Neural crest cell (in vitro differentiated cells): ENCODE measurements at regions not wholly inside any gene's neighbourhood (a gene's known extent, or its start where the extent isn't known, plus 50 kb on each side); places are given as distances from the start of the nearest gene placed in this dataset.
"Not testable (repeated sequence)": the region's sequence is repeated elsewhere in the genome, so short reads cannot be mapped to it uniquely, and the experiment has no call there.

Experiments
- DNase-seq: peaks from one replicate; pipeline ENCODE4 v3.0.0; 2021; ENCODE audit warnings: low read depth, mixed read lengths, low spot score
- H3K27ac Mint-ChIP-seq: one replicate; pipeline ENCODE4 v1.8.0; 2021; ENCODE audit warnings: mild to moderate bottlenecking, mixed read lengths; ENCODE audit not compliant: unreplicated experiment
- H3K27me3 Mint-ChIP-seq: 2 replicates; pipeline ENCODE4 v1.8.0; 2021; ENCODE audit warnings: low read depth, mild to moderate bottlenecking, mixed read lengths
- H3K36me3 Mint-ChIP-seq: 2 replicates; pipeline ENCODE4 v1.8.0; 2021; ENCODE audit warnings: low read depth, mild to moderate bottlenecking, mixed read lengths
- H3K4me1 Mint-ChIP-seq: 2 replicates; pipeline ENCODE4 v1.8.0; 2021; ENCODE audit warnings: mixed read lengths
- H3K4me3 Mint-ChIP-seq: one replicate; pipeline ENCODE4 v1.8.0; 2021; ENCODE audit warnings: mild to moderate bottlenecking, mixed read lengths
- H3K9me3 Mint-ChIP-seq: 2 replicates; pipeline ENCODE4 v1.8.0; 2021; ENCODE audit warnings: mixed read lengths
- TF ChIP-seq, protein P1 (sequence below): fragments of 200-600 bp; sonication (generic); conservative IDR thresholded peaks from 2 replicates; pipeline ENCODE4 v1.5.0; 2021; ENCODE audit warnings: antibody characterized with exemption, mild to moderate bottlenecking

DNA sequence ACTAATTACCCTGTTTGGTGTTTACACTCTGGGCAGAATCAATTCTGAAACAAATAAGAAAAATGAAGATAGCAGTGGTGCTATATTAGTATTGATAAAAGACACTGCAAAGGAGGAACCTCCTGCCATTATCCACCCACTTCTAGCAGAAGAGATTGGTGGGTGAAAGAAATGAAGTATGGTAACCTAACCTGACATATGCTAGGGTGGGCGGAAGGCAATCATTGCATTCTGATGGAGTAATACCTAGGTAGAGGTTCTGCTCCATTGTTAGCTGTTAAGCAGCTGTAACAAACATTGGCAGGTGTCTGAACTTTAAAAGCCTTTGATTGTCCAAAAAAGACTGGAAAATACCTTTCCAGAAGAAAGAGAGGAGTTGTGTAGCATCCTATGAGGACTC, 95.9 kb downstream of the OTUD1 start:
- H3K4me3 Mint-ChIP-seq = no peak overlapping the region
- H3K27ac Mint-ChIP-seq = no peak overlapping the region
- no peaks in the 10 kb centered on the region for H3K36me3 Mint-ChIP-seq
- peaks cover 2% of the 10 kb centered on the region for H3K9me3 Mint-ChIP-seq
- no peak for DNase-seq
- TF ChIP-seq, protein P1, sequence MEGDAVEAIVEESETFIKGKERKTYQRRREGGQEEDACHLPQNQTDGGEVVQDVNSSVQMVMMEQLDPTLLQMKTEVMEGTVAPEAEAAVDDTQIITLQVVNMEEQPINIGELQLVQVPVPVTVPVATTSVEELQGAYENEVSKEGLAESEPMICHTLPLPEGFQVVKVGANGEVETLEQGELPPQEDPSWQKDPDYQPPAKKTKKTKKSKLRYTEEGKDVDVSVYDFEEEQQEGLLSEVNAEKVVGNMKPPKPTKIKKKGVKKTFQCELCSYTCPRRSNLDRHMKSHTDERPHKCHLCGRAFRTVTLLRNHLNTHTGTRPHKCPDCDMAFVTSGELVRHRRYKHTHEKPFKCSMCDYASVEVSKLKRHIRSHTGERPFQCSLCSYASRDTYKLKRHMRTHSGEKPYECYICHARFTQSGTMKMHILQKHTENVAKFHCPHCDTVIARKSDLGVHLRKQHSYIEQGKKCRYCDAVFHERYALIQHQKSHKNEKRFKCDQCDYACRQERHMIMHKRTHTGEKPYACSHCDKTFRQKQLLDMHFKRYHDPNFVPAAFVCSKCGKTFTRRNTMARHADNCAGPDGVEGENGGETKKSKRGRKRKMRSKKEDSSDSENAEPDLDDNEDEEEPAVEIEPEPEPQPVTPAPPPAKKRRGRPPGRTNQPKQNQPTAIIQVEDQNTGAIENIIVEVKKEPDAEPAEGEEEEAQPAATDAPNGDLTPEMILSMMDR = no peak
- peaks cover 11% of the 10 kb centered on the region for H3K27me3 Mint-ChIP-seq
- H3K4me1 Mint-ChIP-seq = no peaks in the 10 kb centered on the region

DNA sequence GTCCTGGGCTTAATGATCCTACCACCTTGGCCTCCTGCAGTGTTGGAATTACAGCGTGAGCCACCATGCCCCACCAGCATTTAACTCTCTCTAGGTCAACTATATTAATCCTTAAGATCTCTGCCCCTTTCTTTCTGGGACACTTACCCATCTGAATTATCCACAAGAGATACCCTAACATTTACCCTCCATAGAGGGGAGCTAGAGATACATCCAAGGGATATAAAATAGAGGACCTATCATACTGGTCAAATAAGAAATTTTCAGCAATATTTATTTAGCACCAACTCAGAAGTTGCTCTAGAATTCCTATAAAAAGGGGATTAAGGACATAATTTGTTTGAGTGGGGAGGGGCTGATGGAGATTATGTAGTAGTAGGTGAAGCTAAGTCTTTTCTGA, 96.5 kb downstream of the OTUD1 start:
- H3K27ac Mint-ChIP-seq = no peak overlapping the region
- peaks cover 2% of the 10 kb centered on the region for H3K9me3 Mint-ChIP-seq
- no peak overlapping the region for H3K4me3 Mint-ChIP-seq
- TF ChIP-seq, protein P1 = no peak
- H3K27me3 Mint-ChIP-seq = peaks cover 11% of the 10 kb centered on the region
- DNase-seq = no peak
- H3K4me1 Mint-ChIP-seq = peaks cover 3% of the 10 kb centered on the region
- H3K36me3 Mint-ChIP-seq = no peaks in the 10 kb centered on the region

DNA sequence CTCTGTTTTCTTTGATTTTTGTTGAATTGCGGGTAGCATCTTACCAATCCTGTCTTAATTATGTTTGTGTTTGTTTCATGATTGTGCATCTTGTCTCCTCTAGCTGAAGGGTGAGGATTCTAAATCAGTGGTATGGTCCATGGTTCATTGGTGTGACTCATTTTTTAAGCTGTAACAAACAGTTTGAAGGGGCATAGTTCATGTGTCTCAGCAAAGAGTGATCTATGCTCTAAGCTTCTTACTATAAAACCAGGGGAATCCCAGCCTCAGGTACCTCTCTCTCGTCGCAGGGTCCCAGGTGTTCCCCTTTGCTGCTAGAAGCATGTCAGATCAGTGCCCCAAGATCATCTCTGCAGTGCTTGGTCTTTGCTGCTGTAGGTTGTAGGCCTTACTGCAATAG, 100.1 kb downstream of the OTUD1 start:
- Mint-ChIP-seq H3K4me1 (peaks cover 5% of the 10 kb centered on the region), H3K36me3 (no peaks in the 10 kb centered on the region), H3K9me3 (peaks cover 2% of the 10 kb centered on the region), H3K4me3 (no peak overlapping the region), H3K27me3 (peaks cover 8% of the 10 kb centered on the region), H3K27ac (no peak overlapping the region)
- TF ChIP-seq, protein P1 = no peak
- DNase-seq = no peak

DNA sequence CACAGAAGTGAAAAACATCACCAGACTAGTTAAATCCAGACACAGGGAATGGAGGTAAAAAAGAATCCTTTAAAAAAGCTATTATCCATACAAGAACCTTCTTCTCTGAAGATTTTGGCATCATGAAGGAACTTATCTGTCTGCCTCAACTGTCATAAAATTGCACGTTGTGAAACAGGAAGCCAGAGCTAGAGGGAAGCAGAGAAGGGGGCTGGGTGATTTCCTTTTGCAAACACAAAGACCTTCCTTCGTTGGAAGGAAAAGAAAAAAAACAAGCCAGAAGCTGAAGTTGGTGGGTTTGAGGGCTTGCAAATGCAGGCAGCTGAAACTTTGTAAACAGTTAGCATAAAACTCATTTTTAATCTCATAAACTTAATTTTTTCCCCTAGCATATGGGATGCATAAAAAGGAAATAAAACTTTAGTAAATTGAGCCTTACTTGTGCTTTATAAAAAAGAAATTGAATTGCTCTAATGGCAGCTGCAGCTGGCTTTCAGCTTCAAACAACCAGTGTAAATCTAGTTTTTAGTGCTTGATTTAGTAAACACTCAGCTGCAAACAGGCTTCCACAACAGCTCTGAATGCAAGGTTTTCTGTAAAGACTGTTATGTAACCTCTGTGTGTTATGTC, 101.6 kb downstream of the OTUD1 start:
- H3K27me3 Mint-ChIP-seq = peaks cover 5% of the 10 kb centered on the region
- no peak for DNase-seq
- H3K36me3 Mint-ChIP-seq = no peaks in the 10 kb centered on the region
- H3K27ac Mint-ChIP-seq = no peak overlapping the region
- H3K9me3 Mint-ChIP-seq = peaks cover 3% of the 10 kb centered on the region
- H3K4me3 Mint-ChIP-seq = no peak overlapping the region
- H3K4me1 Mint-ChIP-seq = peaks cover 5% of the 10 kb centered on the region
- TF ChIP-seq, protein P1 = no peak

DNA sequence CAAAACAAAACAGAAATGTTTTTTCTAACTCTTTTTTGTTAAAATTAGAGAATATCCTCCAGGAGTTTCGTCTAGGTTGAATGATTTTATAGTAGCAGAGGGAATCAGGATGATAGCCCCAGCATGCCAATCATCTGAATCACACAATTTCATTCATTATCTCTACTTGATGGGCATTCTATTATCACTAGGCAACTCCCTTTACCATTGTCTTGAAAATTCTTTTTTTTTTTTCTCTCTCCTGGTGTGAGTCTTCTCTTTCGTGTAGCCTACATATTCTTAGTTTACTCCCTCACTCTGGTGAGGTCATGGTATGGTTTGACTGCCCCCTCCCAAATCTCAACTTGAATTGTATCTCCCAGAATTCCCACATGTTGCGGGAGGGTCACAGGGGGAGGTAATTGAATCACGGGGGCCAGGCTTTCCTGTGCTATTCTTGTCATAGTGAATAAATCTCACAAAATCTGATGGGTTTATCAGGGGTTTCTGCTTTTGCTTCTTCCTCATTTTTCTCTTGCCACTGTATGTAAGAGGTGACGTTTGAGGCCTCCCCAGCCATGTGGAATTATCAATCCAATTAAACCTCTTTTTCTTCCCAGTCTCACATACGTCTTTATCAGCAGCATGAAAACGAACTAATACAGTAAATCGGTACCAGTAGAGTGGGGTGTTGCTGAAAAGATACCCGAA, 105.0 kb downstream of the OTUD1 start:
- no peak for DNase-seq
- Mint-ChIP-seq H3K36me3 (no peaks in the 10 kb centered on the region), H3K27me3 (no peaks in the 10 kb centered on the region), H3K4me1 (peaks cover 8% of the 10 kb centered on the region), H3K9me3 (peaks cover 11% of the 10 kb centered on the region), H3K4me3 (no peak overlapping the region), H3K27ac (no peak overlapping the region)
- TF ChIP-seq, protein P1 = no peak

DNA sequence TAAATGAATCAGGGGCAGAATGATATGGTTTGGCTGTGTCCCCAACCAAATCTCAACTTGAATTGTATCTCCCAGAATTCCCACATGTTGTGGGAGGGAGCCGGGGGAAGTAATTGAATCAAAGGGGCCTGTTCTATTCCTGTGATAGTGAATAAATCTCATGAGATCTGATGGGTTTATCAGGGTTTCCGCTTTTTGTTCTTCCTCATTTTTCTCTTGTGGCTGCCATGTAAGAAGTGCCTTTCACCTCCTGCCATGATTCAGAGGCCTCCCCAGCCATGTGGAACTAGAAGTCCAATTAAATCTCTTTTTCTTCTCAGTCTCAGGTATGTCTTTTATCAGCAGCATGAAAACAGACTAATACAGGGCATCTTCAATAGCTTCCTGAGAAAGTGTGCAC, 107.0 kb downstream of the OTUD1 start:
- H3K27me3 Mint-ChIP-seq, H3K4me3 Mint-ChIP-seq, H3K4me1 Mint-ChIP-seq, H3K27ac Mint-ChIP-seq, H3K36me3 Mint-ChIP-seq, DNase-seq: not testable (repeated sequence)
- peaks cover 11% of the 10 kb centered on the region for H3K9me3 Mint-ChIP-seq
